ENCODE measurements at regions not wholly inside any gene's neighbourhood (a gene's known extent, or its start where the extent isn't known, plus 50 kb on each side); places are given as distances from the start of the nearest gene placed in this dataset.

DNA sequence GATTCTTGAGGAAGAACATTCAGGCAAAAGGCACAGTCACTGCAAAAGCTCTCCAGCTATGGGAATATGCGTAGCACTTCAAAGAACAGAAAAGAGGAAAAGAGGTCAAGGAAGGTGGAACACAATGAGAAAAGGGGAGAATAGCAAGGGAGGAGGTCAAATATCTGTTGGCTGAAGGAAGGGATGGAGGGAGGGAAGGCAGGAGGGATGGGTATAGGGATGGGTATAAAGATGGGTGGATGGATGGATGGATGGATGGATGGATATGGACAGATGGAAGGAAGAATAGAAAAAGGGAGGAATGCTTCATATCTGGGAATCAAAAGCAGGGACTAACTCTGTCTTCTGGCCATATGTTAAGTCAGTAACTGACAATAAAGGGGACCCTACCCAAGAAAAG, 164.2 kb upstream of the TOP1 start:
- BruUV-seq (replicated peaks), result no TSS peak
- no peaks in the 10 kb centered on the region for H3K4me1 ChIP-seq (ENCODE audit: control insufficient read depth, extremely low read depth, insufficient read depth, low read length)
- TF ChIP-seq JUN (IDR thresholded peaks at IDR 0.05; ENCODE audit: borderline replicate concordance, insufficient read depth, insufficient read length, low read depth) (no peak), MYC (IDR thresholded peaks at IDR 0.05; ENCODE audit: low read depth, low read length) (no peak), EZH2 (IDR thresholded peaks at IDR 0.05; ENCODE audit: borderline replicate concordance, low read depth, low read length, severe bottlenecking) (no peak), CTCF (IDR thresholded peaks at IDR 0.05; ENCODE audit: extremely low read depth in 1 of 2, insufficient read depth in 1 of 2, low read depth in 1 of 2, low read length in 2 of 2) (no peak), GATA2 (IDR thresholded peaks at IDR 0.05; ENCODE audit: insufficient read depth, insufficient read length, low read depth, low read length) (no peak), MAX (IDR thresholded peaks at IDR 0.05; ENCODE audit: insufficient read depth, insufficient read length) (no peak), FOS (IDR thresholded peaks at IDR 0.05; ENCODE audit: borderline replicate concordance, insufficient read depth, low read length) (no peak), POLR2A (IDR thresholded peaks at IDR 0.05; ENCODE audit: low read depth, low read length) (no peak), POLR2AphosphoS5 (IDR thresholded peaks at IDR 0.05; ENCODE audit: insufficient read depth, low read depth, low read length) (no peak)
- no peaks in the 10 kb centered on the region for H3K36me3 ChIP-seq (ENCODE audit: control insufficient read depth in 2 of 2, extremely low read depth in 1 of 2, insufficient read depth in 2 of 2, low read length in 2 of 2)
- H3K79me2 ChIP-seq (ENCODE audit: control insufficient read depth, insufficient read depth, low read length), result no peaks in the 10 kb centered on the region
- H3K9me3 ChIP-seq (replicated peaks; ENCODE audit: control insufficient read depth, insufficient read depth, low read length), result no peaks in the 10 kb centered on the region
- H3K4me2 ChIP-seq (ENCODE audit: insufficient read depth, low read length), result no peak overlapping the region
- ChIA-PET POLR2A (no interaction called here), CTCF (no interaction called here)
- FAIRE-seq, result no peak
- dilution Hi-C loops (cut with MboI; ENCODE audit: extremely low pct_ligation_motif_present, low sequenced_read_pairs), result no loop called here
- H3K9me1 ChIP-seq (replicated peaks; ENCODE audit: control insufficient read depth, extremely low read depth, insufficient read depth, low read length), result no peaks in the 10 kb centered on the region
- no peak overlapping the region for H2AFZ ChIP-seq (ENCODE audit: low read depth, low read length)
- intact Hi-C loops (cut with micrococcal nuclease), result no loop called here
- H4K20me1 ChIP-seq (replicated peaks; ENCODE audit: control insufficient read depth, extremely low read depth, insufficient read depth, low read length), result no peaks in the 10 kb centered on the region
- no peak overlapping the region for H3K27ac ChIP-seq (ENCODE audit: insufficient read depth, low read depth, low read length)
- no peak overlapping the region for H3K4me3 ChIP-seq (replicated peaks in 1 of 3; ENCODE audit: insufficient read depth in 1 of 3, low read depth in 1 of 3, low read length in 3 of 3)
- no peaks in the 10 kb centered on the region for H3K27me3 ChIP-seq (ENCODE audit: control insufficient read depth in 2 of 2, insufficient read depth in 2 of 2, low read length in 2 of 2)
- no peak overlapping the region for H3K9ac ChIP-seq (replicated peaks; ENCODE audit: extremely low read depth, insufficient read depth, low read length)
- no peak for DNase-seq (ENCODE audit: low read depth, low spot score)
